GM21528 (cell line): ENCODE measurements at regions not wholly inside any gene's neighbourhood (a gene's known extent, or its start where the extent isn't known, plus 50 kb on each side); places are given as distances from the start of the nearest gene placed in this dataset.
"Not testable (repeated sequence)": the region's sequence is repeated elsewhere in the genome, so short reads cannot be mapped to it uniquely, and the experiment has no call there.

Source experiments
- ATAC-seq: cut with Tn5 transposase; IDR thresholded peaks from one replicate; pipeline ENCODE4 v1.9.1; 2021; ENCODE audit warnings: mild to moderate bottlenecking, moderate library complexity; ENCODE audit not compliant: unreplicated experiment, low FRiP score

DNA sequence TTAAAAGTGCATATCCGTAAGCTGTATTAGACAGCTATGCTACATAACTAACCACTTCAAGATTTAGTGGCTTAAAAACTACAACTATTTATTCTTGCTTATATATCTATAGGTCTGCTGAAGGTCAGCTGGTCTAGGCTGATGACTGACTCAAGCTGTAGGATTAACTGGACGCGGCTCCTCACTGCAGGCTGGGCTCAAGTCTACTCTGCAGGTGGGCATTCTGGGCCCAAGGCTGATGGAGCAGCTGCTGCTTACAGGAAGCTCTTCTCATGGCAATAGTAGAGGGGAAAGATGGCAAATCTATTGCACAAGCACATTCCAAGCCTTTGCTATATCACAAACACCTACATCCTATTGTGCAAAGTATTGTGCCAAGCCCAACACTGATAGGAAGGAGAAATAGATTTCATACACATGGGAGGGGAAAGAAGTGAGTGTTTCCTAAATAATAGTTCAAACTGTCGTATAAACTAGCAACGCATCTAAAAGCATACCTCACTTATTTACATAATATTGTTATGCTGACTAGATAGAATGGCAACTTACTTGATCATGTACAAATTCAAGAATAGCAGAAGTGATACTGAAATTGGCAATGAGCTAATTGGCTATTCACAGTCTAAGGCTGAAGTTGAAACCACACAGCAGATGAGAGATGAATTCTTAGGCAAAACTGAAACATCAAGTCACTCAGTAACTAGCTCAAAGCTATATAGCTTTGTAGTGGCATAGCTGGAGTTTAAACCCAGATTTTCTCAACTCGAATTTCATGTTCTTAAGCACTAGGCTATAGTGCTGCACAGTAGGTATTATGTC lies 263.8 kb downstream of the NKX6-1 start:
- peak; percentile 99 for ATAC-seq

DNA sequence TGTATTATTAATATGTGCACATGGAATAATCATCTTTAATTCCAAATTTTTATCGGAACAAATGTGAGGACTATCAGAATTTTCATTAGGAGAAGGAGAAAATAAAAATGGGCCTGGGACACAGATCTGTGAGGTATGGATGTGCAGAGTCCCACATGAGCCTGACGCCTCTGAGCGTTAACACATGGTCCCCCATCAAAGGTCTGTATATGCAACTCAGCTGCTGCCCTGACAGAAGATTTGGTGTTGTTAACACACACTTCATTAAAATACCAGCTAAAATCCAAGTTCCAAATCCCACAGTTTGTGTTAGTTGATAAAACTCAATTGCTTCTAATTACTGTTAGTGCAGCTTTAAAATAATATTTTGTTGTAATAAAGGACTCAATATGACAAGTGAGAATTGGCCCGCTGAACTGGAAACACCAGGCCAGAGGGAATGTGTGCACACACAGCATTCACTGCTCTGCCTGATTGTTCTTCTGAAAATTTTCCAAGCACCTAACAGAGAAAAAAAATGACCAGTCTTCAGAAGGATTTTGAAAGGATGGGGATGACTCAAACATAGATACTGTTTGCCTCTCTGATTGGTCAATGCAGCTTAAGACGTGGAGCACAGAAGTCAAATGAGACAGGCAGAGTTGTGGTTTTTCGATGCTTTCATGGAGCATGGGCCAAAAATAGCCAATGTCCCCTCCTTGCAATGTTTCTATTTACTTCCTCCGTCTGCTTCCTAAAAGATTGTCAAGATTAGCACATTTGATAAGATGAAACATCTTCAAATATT lies 266.6 kb downstream of the NKX6-1 start:
- no peak for ATAC-seq

DNA sequence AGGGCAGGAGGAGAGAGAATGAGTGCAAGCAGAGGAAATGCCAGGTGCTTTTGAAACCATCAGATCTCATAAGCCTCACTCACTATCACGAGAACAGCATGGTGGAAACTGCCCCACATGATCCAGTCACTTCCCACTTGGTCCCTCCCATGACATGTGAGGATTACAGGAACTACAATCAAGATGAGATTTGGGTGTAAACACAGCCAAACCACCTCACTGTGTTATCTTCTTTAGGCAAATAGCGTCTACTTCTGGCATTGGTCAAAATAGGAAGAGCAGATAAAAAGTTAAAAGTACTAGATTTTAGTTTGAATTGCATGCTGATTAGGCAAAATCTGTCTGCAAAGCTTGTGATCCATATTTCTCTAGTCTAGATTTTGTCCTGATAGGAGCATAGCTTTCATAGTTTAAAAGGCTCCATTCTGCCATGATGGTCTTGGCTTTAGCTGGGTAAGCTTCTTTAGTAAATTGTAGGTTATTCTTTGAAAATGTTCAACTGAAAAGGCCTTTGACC lies 267.5 kb downstream of the NKX6-1 start:
- no peak for ATAC-seq

DNA sequence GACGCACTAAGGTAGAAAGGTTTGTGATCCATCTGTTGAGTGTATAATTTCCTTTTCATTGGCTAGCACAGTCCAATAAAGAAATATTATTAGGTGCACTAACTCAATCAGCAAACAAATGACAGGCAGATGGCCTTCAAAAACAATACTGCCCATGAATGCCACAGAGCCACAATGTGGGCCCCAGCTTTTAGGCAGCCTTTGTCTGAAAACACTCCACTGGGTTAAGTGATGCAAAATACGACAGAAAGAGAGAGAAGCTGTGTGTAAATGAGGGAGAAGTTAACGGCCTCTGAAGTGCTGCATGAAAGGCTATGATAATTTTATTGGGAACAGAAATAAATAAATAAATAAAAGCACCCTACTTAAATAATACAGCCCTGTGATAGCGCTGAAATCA lies 274.6 kb downstream of the NKX6-1 start:
- no peak for ATAC-seq

DNA sequence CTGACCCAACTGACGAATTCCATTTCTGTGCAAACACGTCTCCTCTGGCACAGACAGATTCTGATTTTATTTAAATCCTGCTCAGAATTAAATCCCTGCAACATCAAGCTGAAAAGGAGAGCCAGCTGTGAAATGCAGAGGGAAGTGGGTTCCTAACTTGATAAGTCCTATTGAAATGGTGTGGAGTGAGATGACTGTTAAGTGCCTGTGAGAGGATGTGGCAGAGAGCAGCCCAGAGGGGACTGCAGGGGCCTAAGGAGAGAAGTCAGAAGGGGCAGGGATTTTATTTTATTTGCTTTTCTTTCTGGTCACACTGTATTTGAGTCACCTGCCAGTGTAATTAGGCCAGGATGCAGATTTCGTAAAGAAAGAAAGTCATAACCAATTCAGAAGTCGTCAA lies 277.4 kb downstream of the NKX6-1 start:
- ATAC-seq, result no peak

DNA sequence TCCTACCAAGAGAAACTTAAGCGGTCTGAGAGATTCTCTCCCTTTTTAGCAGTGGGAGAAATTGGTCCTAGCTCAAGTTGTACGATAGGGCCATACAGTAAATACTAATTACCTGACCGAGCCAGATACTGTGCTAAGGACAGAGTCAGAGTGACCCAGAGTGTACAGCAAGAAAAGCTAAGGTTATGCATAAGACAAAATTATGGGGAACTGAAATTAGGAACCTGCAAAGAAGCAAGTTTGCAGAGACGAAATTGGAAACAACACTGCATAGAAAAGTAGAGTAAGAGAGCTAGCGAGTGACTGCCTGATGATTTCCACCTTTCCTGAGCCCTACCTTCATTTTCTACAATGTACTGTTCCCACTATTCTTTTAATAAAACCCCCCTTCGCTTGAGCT lies 278.1 kb downstream of the NKX6-1 start:
- ATAC-seq, result no peak

DNA sequence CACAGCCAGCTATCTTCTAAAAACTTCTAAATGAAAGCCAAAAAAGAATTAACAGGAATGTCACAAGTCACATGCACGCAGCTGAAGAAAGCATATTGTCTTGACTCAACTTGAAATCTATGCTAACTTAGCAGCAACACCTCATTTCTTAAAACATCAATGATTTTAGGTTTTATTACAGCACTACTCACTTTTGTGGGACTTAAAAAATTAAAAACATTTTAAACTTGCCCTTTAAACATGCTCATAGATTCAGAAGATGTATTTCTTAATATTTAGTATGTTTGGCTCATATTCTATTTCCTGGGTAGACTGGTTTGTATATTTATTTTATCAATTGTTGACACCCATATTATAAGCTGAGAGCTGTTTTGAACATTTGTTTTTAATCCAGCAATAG lies 279.4 kb downstream of the NKX6-1 start:
- no peak for ATAC-seq

DNA sequence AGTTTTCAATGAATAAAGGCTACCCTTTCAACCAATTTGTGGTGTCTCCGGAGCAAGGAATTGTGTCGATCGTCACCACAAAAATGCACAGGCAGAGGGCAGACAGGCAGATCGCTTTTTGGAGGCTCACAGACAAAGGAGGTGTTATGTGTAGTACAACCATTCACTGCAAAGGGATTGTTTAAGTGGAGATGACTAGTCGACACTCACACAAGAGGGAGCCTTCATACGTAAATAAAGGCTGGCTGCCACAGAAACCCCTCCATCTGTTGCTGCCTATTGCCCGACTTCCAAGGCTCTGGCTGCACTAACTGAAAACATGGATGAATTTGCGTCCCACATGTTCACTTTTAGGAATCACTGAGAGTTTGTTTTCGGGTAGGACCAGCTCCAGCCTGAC lies 281.1 kb downstream of the NKX6-1 start:
- no peak for ATAC-seq

DNA sequence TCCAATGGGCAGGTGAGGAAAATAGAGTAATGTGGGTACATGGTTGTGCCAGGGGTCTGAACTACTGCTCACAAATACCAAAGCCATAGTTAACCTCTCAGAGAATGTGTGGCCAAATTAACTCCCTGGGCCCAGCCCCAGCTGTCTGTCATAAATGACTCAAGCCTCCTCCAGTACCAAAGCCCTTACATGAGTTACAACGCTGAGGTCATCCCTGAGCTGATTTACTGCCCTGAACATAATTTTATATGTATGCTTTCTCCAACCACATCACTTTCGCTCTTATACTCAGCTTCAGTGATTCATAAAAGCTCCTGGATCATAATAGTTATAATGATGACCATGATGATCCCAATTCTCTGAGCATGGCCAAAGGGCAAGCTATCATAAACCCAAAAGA lies 283.9 kb downstream of the NKX6-1 start:
- ATAC-seq, result no peak

DNA sequence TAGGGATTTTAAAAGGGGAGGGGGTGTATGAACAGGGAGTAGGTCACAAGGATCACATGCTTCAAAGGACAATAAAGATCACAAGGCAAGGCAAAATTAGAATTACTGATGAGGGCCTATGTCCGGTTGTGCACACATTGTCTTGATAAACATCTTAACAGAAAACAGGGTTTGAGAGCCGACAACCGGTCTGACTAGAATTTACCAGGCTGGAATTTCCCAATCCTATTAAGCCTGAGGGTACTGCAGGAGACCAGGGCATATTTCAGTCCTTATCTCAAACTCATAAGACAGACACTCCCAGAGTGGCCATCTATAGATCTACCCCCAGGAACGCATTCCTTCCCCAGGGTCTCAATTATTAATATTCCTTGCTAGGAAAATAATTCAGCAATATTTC lies 292.9 kb downstream of the NKX6-1 start:
- ATAC-seq, result not testable (repeated sequence)

DNA sequence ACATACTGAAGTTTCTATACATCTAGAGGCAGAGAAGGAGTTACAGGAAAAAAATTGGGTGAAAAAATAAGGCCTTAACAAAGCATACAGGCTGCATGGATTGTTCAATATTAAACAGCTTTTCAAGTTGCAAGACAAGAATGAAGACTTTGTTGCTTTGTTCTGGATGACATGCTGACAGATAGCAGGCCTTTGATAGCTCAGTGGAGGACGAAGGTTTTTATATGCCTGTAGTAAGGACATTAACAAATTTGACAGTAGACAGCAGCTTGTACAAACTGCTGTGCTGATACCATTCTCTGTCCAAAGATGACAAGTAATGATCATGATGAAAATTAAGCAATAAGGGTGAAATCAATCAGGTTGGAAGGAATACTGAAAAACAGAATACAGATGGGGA lies 309.9 kb downstream of the NKX6-1 start:
- no peak for ATAC-seq

DNA sequence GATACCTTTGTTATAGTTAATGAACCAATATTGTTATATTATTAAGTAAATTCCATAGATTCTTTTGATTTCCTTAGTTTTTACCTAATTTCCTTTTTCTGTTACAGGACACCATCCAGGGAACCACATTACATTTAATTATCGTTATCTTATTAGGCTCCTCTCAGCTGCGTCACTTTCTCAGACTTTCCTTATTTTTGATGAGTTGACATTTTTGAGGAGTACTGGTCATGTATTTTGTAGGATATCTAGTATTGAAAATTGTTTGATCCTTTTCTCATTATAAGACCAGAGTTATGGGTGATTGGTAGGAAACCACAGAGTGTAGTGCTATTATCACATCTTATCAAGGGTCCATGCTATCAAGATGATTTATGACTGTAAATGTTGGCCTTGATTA lies 319.7 kb downstream of the NKX6-1 start:
- ATAC-seq, result no peak

DNA sequence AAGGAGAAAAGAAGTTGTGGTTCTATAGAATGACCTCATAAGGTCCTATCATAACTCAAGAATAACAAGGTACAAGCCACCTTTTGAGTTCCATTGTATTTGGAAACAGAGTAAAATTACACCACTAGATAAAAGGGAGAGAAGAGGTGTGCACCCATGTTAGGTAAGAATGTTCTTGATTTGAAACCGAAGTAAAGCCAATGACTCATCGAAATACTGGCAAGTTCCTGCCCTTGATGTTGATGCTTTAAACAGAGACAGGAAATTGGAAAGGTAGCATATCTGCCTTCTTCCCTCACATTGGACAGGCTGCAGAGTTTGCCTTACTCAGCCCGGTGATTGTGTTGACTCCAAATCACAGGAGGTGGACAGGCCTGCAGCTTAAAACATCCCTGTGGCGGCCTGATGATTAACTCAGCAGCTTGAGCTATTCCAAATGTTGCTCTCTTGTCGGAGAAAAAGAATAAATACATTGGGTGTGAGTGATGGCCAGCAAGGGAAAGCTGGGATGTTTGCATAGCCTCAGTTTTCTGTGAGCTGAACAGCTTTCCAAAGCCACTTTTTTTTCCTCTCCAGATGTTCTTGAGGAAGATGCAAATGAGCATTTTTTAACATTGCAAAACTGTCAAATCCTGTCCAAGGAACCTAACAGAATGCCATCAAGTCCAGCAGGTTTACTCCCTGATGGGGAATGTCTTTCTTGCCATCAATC lies 321.1 kb downstream of the NKX6-1 start:
- ATAC-seq, result no peak

DNA sequence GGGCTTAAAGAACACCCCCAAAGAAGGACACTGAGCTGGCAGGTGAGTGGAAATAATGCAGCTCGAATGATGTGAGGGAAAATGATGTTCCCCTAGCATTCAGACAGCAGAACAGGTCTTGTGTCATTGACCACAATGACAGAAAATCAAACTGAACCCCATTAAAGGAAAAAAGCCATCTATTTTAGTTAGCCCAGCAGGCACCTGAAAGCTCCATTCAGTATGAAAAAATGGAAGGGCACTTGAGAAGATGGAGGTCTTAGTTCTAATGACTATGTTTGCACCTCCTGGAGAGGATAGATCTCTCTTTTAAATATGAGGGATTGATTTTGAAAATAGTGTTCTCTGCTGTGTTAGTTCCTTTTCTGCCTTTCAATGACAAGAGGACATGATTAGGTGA lies 323.1 kb downstream of the NKX6-1 start:
- no peak for ATAC-seq

DNA sequence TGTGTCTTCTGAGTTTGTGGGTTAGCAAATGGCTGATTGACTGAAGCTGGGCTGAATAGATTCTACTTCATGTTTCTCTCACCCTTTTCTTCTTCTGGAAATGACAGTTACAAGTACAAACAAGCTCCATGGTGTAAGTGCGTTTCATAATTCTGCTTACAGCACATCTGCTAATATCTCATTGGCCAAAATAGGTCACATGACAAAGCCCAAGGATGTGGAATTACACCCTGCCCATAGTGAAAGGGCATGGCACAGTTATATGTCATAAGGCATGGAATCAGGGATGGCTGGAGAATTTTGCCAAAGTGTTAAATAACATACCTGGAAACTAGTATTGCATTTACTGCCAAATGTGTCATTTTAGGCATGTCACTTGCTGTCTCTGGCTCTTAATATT lies 327.2 kb downstream of the NKX6-1 start:
- no peak for ATAC-seq

DNA sequence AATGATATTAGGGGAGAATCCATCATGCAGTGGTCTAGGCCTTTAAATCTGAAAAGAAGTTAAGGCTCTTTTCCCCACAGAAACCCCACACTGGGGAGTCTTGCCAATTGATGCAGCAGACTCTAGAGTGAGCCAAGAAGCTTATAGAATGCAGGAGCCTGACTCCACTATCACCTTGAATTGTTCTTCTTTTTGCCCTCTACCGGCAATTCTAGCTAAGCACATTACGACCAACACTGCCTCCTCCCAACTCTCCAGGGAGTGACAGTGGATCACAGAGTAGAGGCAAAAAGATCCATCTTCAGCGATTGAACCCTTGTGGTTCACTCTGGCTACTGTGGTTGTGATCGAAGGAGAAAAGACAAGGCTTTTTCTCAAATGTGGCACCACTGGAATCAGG lies 331.5 kb downstream of the NKX6-1 start:
- ATAC-seq, result no peak

DNA sequence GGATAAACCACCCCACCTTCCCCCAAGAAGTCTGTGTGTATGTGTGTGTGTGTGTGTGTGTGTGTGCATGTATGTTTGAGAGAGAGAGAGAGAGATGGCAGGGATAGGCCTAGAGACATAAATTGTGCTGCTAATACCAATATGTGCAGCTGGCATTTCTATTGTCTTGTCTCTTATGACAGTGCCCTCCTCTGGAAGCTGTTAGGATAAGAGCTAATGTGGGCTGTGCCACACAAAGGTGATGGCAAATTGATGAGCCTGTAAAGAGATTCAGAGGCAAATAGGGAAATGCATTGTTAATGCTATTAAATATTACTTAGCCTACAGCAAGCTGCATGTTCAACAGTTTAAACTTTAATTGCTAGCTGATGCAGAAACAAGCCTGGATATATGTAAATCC lies 332.0 kb downstream of the NKX6-1 start:
- no peak for ATAC-seq

DNA sequence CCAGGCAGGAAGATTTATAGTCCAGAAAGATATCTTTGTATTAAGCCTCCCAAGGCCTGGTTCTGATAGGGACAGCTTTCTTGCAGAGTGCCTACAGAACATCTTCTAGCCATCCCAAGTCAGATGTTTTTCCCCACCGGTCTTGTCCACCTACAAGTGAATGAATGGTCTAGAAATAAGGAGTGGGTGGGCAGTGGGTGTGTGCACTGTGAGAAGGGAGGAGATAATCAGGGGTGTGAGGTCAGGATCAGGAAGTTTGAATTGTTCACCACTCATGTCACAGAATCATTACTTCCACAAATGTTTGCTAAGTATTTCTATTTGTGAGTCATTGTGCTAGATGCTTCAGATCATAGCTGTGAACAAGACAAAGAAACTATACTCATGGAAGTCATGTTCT lies 332.6 kb downstream of the NKX6-1 start:
- no peak for ATAC-seq

DNA sequence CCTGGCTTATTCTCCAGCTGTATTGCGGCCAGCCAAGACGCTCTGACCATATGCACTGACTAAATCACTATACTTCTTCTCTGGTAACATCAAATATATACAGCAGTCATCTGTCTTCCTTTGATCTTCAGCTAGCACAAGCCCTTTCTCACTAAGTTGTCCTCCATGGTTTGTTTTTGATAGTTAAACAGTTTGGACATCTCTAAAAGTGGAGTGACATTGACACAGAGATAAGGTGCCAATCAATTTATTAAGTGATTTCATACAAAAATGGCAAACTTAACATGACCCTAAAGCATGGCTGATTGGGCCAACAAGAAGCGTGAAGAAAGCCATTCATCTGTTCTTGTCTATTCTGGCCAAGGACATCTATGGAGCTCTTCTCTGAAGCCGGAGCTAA lies 334.9 kb downstream of the NKX6-1 start:
- ATAC-seq, result no peak

DNA sequence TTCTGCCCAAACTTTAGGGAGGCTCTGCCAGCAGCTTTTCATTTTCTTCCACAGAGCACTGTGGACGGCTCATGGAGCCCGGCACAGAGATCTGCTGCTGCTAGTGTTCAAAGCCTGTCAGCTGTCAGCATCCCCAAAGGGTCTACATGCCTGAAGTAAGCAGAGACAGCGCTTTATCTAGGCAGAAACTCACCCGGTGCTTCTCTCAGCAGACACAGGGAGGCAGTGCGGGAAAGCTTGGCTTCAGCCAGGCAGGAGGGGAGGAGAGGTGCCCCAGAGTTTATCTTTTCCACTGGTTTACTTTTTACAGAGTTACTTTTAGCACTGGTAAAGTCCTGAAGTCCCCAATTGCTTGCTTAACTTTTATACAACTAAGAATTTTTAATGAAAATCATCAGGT lies 339.3 kb downstream of the NKX6-1 start:
- ATAC-seq, result no peak

DNA sequence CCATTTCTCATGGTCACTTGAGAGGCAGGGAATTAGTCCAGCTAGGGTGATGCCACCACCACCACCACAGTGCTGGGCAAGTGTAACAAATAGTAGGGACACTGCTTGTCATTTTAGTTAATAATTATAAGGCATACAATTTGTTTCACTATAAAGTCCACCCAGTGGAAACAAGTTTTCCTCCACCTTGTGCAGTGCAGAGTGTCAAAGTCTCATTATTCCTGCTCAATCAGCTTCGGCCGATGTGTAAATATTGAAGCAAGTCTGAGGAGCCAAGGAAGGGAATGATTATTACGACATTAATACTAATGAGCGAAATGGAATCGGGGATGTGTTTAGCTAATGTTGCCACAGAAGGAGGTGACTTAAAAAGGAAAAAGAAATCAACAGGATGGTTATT lies 340.4 kb downstream of the NKX6-1 start:
- no peak for ATAC-seq
